ENCODE measurements at regions not wholly inside any gene's neighbourhood (a gene's known extent, or its start where the extent isn't known, plus 50 kb on each side); places are given as distances from the start of the nearest gene placed in this dataset.

DNA sequence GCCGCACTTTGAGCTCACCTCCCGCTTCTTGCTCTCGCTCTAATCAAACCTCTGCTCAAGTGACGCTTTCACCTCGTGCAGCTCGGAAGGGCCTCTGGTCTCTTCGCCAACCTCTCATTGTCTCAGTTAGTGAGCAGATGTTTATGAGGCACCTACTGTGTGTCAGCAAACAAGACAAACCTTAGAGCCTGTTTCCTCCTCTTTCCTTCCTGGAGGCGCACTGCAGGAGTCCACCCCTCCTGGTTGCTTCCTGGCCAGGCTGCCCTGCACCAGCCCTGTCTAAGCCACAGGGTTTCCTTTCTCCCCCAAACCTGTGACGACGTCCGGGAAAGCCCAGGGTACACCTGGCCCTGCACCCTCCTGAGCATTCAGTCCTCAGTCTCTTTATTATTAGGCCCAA lies 84.2 kb downstream of the PHETA1 start:
- H3K56ac ChIP-seq (replicated peaks; ENCODE audit: insufficient read length, low read depth, low read length), result no peak overlapping the region
- peak overlapping the region; percentile 84; the same call in 1 of the 2 replicates for H2BK12ac ChIP-seq (ENCODE audit: low read depth, low read length)
- TF ChIP-seq, protein P1, sequence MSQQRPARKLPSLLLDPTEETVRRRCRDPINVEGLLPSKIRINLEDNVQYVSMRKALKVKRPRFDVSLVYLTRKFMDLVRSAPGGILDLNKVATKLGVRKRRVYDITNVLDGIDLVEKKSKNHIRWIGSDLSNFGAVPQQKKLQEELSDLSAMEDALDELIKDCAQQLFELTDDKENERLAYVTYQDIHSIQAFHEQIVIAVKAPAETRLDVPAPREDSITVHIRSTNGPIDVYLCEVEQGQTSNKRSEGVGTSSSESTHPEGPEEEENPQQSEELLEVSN (IDR thresholded peaks at IDR 0.05), result peak; percentile 8; the same call in 1 of the 2 replicates
- TF ChIP-seq, protein P2, sequence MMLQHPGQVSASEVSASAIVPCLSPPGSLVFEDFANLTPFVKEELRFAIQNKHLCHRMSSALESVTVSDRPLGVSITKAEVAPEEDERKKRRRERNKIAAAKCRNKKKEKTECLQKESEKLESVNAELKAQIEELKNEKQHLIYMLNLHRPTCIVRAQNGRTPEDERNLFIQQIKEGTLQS (IDR thresholded peaks at IDR 0.05; ENCODE audit: insufficient read depth, low read depth, low read length), result no peak
- no peaks in the 10 kb centered on the region; the same call in 1 of the 2 replicates for H3K23me2 ChIP-seq (ENCODE audit: low read depth, low read length)
- ChIA-PET POLR2A (ENCODE audit: partially characterized antibody) (interaction anchor here (1.0 to 1.8 kb wide), 3 partner anchors 12 to 348 kb away, joined by 3 to 7 read pairs (median 4); no protein-coding TSS in a partner anchor), CTCF (ENCODE audit: partially characterized antibody) (interaction anchor here (0.8 to 6.2 kb wide), 5 partner anchors 10 to 20 kb away, joined by 3 to 70 read pairs (median 4); no protein-coding TSS in a partner anchor)
- no peak overlapping the region for H4K8ac ChIP-seq (ENCODE audit: extremely low read depth, insufficient read depth, low read length)
- no peak overlapping the region; the same call in 1 of the 2 replicates for H2BK15ac ChIP-seq (ENCODE audit: low read length)
- DNase-seq (ENCODE audit: low read depth in 1 of 2, low spot score in 2 of 2) (no peak), FAIRE-seq (no peak)
- H3K9ac ChIP-seq (replicated peaks in 1 of 4; ENCODE audit: extremely low read depth in 1 of 4, low read depth in 3 of 4, low read length in 3 of 4), result no peak overlapping the region
- no peaks in the 10 kb centered on the region for H3K27me3 ChIP-seq (replicated peaks in 1 of 4; ENCODE audit: control insufficient read depth in 3 of 4, extremely low read depth in 1 of 4, insufficient read depth in 3 of 4, low read length in 3 of 4)
- 65% methylated on average over 11 of the region's 11 CpGs; no CpG with 5 or more reads in 1 of the 2 experiments for WGBS, 2 experiments (ENCODE audit: extremely low coverage in 1 of 2, insufficient coverage in 1 of 2, insufficient read length in 1 of 2, insufficient replicate concordance in 2 of 2, low coverage in 1 of 2, low lambda C conversion rate in 2 of 2, missing lambda C conversion rate in 1 of 2)
- no peak overlapping the region for H3K27ac ChIP-seq (ENCODE audit: low read depth, low read length)
- no peak overlapping the region for H2AFZ ChIP-seq (ENCODE audit: low read length)
- 0 out of 4 replicates have a peak, but pooled peaks cover 0 to 4% of the 10 kb centered on the region in 2 experiments for H3K9me3 ChIP-seq (ENCODE audit: insufficient read depth in 2 of 2, low read depth in 1 of 2, low read length in 1 of 2)
- H2BK20ac ChIP-seq (ENCODE audit: low read length), result no peak overlapping the region
- no peak overlapping the region for H4K91ac ChIP-seq (replicated peaks; ENCODE audit: insufficient read length, low read length)
- H3K14ac ChIP-seq (ENCODE audit: insufficient read length), result no peak overlapping the region
- peak overlapping the region in 1 of 2 experiments; percentile 15; a peak in 1 of 4 replicates for H3K4me2 ChIP-seq (ENCODE audit: insufficient read depth in 1 of 2, low read depth in 2 of 2, low read length in 2 of 2)
- H4K5ac ChIP-seq (ENCODE audit: insufficient read length, low read depth, low read length), result no peak overlapping the region
- no peak overlapping the region for H3K4me3 ChIP-seq (ENCODE audit: extremely low read depth in 1 of 4, insufficient read depth in 2 of 4, low read depth in 3 of 4, low read length in 4 of 4)
- peaks cover 8 to 9% (median 8%) of the 10 kb centered on the region in 4 experiments for H3K4me1 ChIP-seq (replicated peaks in 1 of 4; ENCODE audit: control insufficient read depth in 3 of 4, insufficient read depth in 4 of 4, low read length in 3 of 4)
- no peak overlapping the region for H2BK120ac ChIP-seq (replicated peaks; ENCODE audit: low read depth, low read length)
- H3K18ac ChIP-seq (ENCODE audit: extremely low read depth, low read length), result no peak overlapping the region
- no peak overlapping the region for H3K4ac ChIP-seq (replicated peaks; ENCODE audit: insufficient read length, low read depth, low read length)
- no peaks in the 10 kb centered on the region for H4K20me1 ChIP-seq (replicated peaks in 1 of 2; ENCODE audit: control insufficient read depth in 1 of 2, insufficient read depth in 2 of 2, low read length in 2 of 2)
- no peaks in the 10 kb centered on the region for H3K79me1 ChIP-seq (ENCODE audit: low read depth, low read length)
- H3K23ac ChIP-seq (ENCODE audit: insufficient read length), result no peak overlapping the region
- H3K79me2 ChIP-seq (ENCODE audit: control insufficient read depth in 1 of 2, insufficient read depth in 2 of 2, low read length in 2 of 2), result no peaks in the 10 kb centered on the region
- H3K36me3 ChIP-seq (ENCODE audit: control insufficient read depth in 2 of 4, insufficient read depth in 4 of 4, low read length in 3 of 4), result no peaks in the 10 kb centered on the region
- H2AK5ac ChIP-seq (ENCODE audit: low read depth, low read length), result no peak overlapping the region
- peak overlapping the region; percentile 63; the same call in 1 of the 2 replicates for H2BK5ac ChIP-seq (ENCODE audit: low read depth, low read length)
